Lower lobe of right lung (tissue), 2 donors: ENCODE measurements at regions not wholly inside any gene's neighbourhood (a gene's known extent, or its start where the extent isn't known, plus 50 kb on each side); places are given as distances from the start of the nearest gene placed in this dataset.

Source experiments
- ATAC-seq, 2 donors: fragments of 200-7000 bp; cut with Tn5 transposase; one replicate each; pipeline ENCODE4 v1.9.1; 2020 to 2022; ENCODE audit warnings: mild to moderate bottlenecking in 2 of 2, moderate library complexity in 2 of 2
- DNase-seq: peaks from one replicate; pipeline ENCODE4 v3.0.0-alpha.2; 2020
- H3K27ac ChIP-seq: fragments of 200-600 bp; one replicate; pipeline ENCODE4 v1.8.0; 2022
- H3K27me3 ChIP-seq: fragments of 200-600 bp; one replicate; pipeline ENCODE4 v1.8.0; 2022; ENCODE audit warnings: low read depth
- H3K36me3 ChIP-seq: fragments of 200-600 bp; one replicate; pipeline ENCODE4 v1.8.0; 2022; ENCODE audit warnings: mild to moderate bottlenecking
- H3K4me1 ChIP-seq: fragments of 200-600 bp; one replicate; pipeline ENCODE4 v1.8.0; 2022
- H3K4me3 ChIP-seq: fragments of 200-600 bp; one replicate; pipeline ENCODE4 v1.8.0; 2022; ENCODE audit warnings: mild to moderate bottlenecking
- H3K9me3 ChIP-seq: fragments of 200-600 bp; one replicate; pipeline ENCODE4 v1.8.0; 2022
- intact Hi-C: fragments of 100-400 bp; cut with DNase I; formaldehyde crosslinking; loops from one replicate; pipeline ENCODE4 v1.11.0; 2022
- TF ChIP-seq, protein P1 (sequence below): fragments of 200-600 bp; IDR thresholded peaks from one replicate; pipeline ENCODE4 v1.8.0; 2022; ENCODE audit warnings: antibody characterized with exemption, mild to moderate bottlenecking
- donor health status: DM: no; HTN: yes; CAD: no; lungs with severe emphysema.

DNA sequence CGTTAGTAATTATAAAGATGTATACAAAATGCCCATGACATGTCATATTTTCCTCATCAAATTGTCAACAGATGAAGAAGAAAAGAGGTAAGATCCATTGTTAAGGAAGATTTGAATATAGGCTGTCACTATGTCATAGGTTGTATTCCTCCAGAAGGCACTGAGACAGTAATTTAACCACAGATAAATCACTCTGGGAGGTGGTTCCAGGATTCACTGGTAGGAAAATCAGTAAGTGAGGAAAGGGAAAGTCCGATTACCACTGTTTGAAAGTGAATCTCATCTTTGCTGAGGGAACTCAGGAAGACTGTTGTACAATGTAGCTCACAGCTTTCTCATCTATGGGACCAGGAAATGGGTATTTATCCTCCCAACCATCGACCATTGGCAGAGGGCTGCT, 152.8 kb upstream of the TMEFF2 start:
- Histone ChIP-seq H3K27ac (no peak overlapping the region), H3K4me3 (no peak overlapping the region), H3K9me3 (peaks cover 4% of the 10 kb centered on the region), H3K36me3 (no peaks in the 10 kb centered on the region), H3K4me1 (no peaks in the 10 kb centered on the region), H3K27me3 (no peaks in the 10 kb centered on the region)
- intact Hi-C loops = no loop called here
- DNase-seq = no peak
- ATAC-seq = no peak
- TF ChIP-seq, protein P1, sequence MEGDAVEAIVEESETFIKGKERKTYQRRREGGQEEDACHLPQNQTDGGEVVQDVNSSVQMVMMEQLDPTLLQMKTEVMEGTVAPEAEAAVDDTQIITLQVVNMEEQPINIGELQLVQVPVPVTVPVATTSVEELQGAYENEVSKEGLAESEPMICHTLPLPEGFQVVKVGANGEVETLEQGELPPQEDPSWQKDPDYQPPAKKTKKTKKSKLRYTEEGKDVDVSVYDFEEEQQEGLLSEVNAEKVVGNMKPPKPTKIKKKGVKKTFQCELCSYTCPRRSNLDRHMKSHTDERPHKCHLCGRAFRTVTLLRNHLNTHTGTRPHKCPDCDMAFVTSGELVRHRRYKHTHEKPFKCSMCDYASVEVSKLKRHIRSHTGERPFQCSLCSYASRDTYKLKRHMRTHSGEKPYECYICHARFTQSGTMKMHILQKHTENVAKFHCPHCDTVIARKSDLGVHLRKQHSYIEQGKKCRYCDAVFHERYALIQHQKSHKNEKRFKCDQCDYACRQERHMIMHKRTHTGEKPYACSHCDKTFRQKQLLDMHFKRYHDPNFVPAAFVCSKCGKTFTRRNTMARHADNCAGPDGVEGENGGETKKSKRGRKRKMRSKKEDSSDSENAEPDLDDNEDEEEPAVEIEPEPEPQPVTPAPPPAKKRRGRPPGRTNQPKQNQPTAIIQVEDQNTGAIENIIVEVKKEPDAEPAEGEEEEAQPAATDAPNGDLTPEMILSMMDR = no peak

DNA sequence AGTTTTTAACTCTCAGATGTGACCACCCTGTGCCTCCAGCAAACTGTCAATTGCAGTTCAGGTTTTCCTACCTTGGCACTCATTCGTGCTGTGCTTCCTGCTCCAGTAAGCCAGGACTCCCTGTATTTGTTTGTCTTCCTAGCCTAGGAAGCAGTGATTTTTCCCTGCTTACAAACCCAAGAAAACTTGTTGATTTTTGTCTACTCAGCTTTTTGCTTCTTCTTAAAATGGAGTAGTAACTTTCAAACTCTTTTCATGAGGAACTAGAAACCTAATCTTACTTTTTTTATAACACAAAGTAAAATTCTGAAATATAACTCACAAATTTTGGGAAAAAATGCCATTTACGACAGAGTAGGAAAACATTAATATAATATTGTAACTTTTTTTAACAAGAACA, 150.6 kb upstream of the TMEFF2 start:
- Histone ChIP-seq H3K27ac (no peak overlapping the region), H3K9me3 (peaks cover 4% of the 10 kb centered on the region), H3K4me3 (no peak overlapping the region), H3K36me3 (no peaks in the 10 kb centered on the region), H3K4me1 (no peaks in the 10 kb centered on the region), H3K27me3 (no peaks in the 10 kb centered on the region)
- no peak for DNase-seq
- TF ChIP-seq, protein P1 = no peak
- intact Hi-C loops = no loop called here
- no peak for ATAC-seq

DNA sequence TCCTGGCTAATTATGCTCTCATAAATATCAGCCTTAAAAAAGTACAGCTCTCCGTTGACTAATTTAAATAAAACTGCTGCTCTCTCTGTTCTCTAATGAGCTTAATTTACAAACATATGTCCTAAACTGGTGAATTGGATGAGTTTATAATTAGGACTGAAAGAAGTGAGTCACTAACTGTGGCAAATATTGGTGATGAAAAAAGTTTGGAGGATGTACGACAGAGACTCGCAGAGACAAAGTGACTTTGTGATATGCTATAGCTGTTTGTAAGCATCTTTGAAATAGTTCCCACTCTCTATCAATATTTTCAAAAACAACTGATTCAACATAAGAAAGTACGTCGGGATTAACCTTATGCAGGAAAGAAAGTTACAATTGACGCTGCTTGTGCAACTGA, 138.9 kb upstream of the TMEFF2 start:
- Histone ChIP-seq H3K4me1 (no peaks in the 10 kb centered on the region), H3K36me3 (no peaks in the 10 kb centered on the region), H3K27me3 (no peaks in the 10 kb centered on the region), H3K9me3 (no peaks in the 10 kb centered on the region), H3K4me3 (no peak overlapping the region), H3K27ac (no peak overlapping the region)
- ATAC-seq (no peak), DNase-seq (no peak)
- intact Hi-C loops = no loop called here
- TF ChIP-seq, protein P1 = no peak

DNA sequence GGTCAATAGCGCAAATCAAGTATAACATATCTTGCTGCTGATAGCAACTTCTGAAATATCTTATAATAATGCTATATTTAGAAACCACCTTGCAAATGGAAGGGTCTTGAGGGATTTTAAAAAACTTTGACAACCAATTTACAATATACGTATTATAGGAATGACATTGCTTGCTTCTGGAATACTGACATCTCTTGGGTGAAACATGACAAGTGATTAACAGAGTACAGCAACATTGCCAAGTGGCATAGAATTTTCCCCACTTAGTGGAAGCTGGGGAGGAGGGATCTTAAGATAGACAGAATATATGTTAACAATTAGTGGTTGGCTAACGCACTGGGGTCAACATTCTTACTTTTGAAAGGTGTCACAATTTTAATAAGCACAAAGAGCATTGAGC, 133.6 kb upstream of the TMEFF2 start:
- ATAC-seq = no peak
- Histone ChIP-seq H3K4me3 (no peak overlapping the region), H3K4me1 (no peaks in the 10 kb centered on the region), H3K27ac (no peak overlapping the region), H3K36me3 (no peaks in the 10 kb centered on the region), H3K9me3 (no peaks in the 10 kb centered on the region), H3K27me3 (no peaks in the 10 kb centered on the region)
- no peak for DNase-seq
- intact Hi-C loops = no loop called here
- TF ChIP-seq, protein P1 = no peak

DNA sequence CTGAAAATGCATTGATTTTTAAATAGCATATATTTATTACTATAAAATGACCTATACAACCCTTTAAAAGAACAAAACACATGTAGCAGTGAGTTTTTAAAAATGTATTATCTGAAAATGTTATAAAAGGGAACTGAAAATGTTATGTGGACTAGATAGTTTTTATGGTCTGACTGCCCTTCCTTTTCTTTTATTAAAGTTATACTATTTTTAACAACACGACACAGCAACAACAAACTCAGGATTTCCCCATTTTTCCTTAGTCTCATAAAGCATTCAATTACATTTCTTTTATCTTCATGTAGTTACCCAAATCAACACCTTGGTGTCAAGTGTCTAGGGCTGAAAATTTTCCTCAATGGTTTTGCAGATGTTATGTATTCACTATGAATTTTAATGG, 132.8 kb upstream of the TMEFF2 start:
- TF ChIP-seq, protein P1 = no peak
- no peaks in the 10 kb centered on the region for H3K36me3 ChIP-seq
- ATAC-seq (no peak), DNase-seq (no peak)
- no peak overlapping the region for H3K27ac ChIP-seq
- H3K4me3 ChIP-seq = no peak overlapping the region
- no peaks in the 10 kb centered on the region for H3K4me1 ChIP-seq
- no peaks in the 10 kb centered on the region for H3K9me3 ChIP-seq
- no peaks in the 10 kb centered on the region for H3K27me3 ChIP-seq
- intact Hi-C loops = no loop called here

DNA sequence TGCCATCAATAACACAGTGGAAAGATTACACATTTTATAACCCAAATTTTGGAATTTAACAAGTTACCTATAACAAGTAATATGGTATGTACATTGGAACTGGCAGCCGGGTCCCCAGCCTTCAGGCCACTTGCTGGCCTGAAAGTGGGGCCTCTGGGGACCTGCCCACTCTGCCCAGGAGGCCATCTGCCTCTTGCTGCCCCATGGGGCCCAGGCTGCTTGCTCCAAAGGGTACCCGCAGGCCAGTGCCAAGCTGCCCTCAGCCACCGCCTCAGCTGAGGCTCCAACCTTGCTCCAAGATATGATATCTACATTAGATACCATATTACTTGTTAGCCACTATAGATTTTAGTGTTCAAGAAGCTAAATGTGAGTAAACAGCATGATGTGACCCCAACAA, 120.8 kb upstream of the TMEFF2 start:
- H3K4me1 ChIP-seq = no peaks in the 10 kb centered on the region
- intact Hi-C loops = no loop called here
- H3K27ac ChIP-seq = no peak overlapping the region
- peaks cover 4% of the 10 kb centered on the region for H3K9me3 ChIP-seq
- ATAC-seq (no peak), DNase-seq (no peak)
- no peaks in the 10 kb centered on the region for H3K36me3 ChIP-seq
- no peaks in the 10 kb centered on the region for H3K27me3 ChIP-seq
- no peak overlapping the region for H3K4me3 ChIP-seq
- TF ChIP-seq, protein P1 = no peak
